GM12874 (cell line): ENCODE measurements at regions not wholly inside any gene's neighbourhood (a gene's known extent, or its start where the extent isn't known, plus 50 kb on each side); places are given as distances from the start of the nearest gene placed in this dataset.

Source experiments
- CTCF ChIP-seq: IDR thresholded peaks from 2 replicates; pipeline ENCODE4 v1.5.1; 2011; ENCODE audit warnings: low read depth, mild to moderate bottlenecking, control low read depth, low read length, moderate library complexity; ENCODE audit not compliant: insufficient read depth

GRCh38 chr3:23072693-23073092 is 130.4 kb upstream of the UBE2E2 start:
- no peak for TF ChIP-seq CTCF

GRCh38 chr3:23073724-23074305 is 129.3 kb upstream of the UBE2E2 start:
- TF ChIP-seq CTCF: no peak

- no peak for TF ChIP-seq CTCF
Measured at GRCh38 chr3:23075496-23075895, 127.6 kb upstream of the UBE2E2 start.

GRCh38 chr3:23076437-23076836 is 126.7 kb upstream of the UBE2E2 start:
- TF ChIP-seq CTCF: no peak

GRCh38 chr3:23077126-23077525 is 126.0 kb upstream of the UBE2E2 start:
- no peak for TF ChIP-seq CTCF

- TF ChIP-seq CTCF: no peak
Measured at GRCh38 chr3:23078735-23079134, 124.4 kb upstream of the UBE2E2 start.

GRCh38 chr3:23079976-23080375 is 123.2 kb upstream of the UBE2E2 start:
- TF ChIP-seq CTCF: no peak

- no peak for TF ChIP-seq CTCF
Measured at GRCh38 chr3:23083701-23084100, 119.4 kb upstream of the UBE2E2 start.
